ENCODE measurements at regions not wholly inside any gene's neighbourhood (a gene's known extent, or its start where the extent isn't known, plus 50 kb on each side); places are given as distances from the start of the nearest gene placed in this dataset.

GRCh38 chr9:99447951-99448350 lies 225.9 kb downstream of the SEC61B start:
- TF ChIP-seq POLR2AphosphoS5 (IDR thresholded peaks at IDR 0.05; ENCODE audit: low read depth, low read length) (no peak), POLR2A (IDR thresholded peaks at IDR 0.05; ENCODE audit: low read depth, low read length) (no peak), TAF1 (IDR thresholded peaks at IDR 0.05; ENCODE audit: low read depth, low read length) (no peak), PAX5 (IDR thresholded peaks at IDR 0.05; ENCODE audit: insufficient read depth, low read length, severe bottlenecking) (no peak), SPI1 (IDR thresholded peaks at IDR 0.05; ENCODE audit: low read depth, low read length) (no peak), POU2F2 (IDR thresholded peaks at IDR 0.05; ENCODE audit: low read depth, low read length) (no peak)

Measured in GM12891 (cell line).